CD4-positive, alpha-beta T cell (primary cell): ENCODE measurements at regions not wholly inside any gene's neighbourhood (a gene's known extent, or its start where the extent isn't known, plus 50 kb on each side); places are given as distances from the start of the nearest gene placed in this dataset.

Source experiments
- ATAC-seq: fragments of 200-7000 bp; cut with Tn5 transposase; one replicate; pipeline ENCODE4 v1.10.0; 2022; ENCODE audit warnings: mild to moderate bottlenecking; ENCODE audit not compliant: poor library complexity
- CTCF ChIA-PET: fragments of 350-600 bp; sonication (Branson Sonifier 250); formaldehyde crosslinking; loops from one replicate; lab custom pipeline; 2021; ENCODE audit warnings: antibody characterized with exemption, inconsistent platforms; lab: Charles Lee
- POLR2A ChIA-PET: fragments of 350-600 bp; sonication (Branson Sonifier 250); formaldehyde crosslinking; loops from one replicate; lab custom pipeline; 2021; ENCODE audit warnings: antibody characterized with exemption, inconsistent platforms; lab: Charles Lee
- DNase-seq, 14 experiments: peaks; one replicate each; pipeline ENCODE4 v3.0.0-alpha.2; 2013 to 2020; ENCODE audit warnings: mixed read lengths in 2 of 14
- H3K27ac ChIP-seq, 2 donors: one replicate each; pipeline versions ENCODE4 v1.5.1 to v1.7.0; 2013; ENCODE audit warnings: low read length in 2 of 2, low read depth in 1 of 2, mild to moderate bottlenecking in 1 of 2
- H3K27me3 ChIP-seq, 2 experiments: 1 replicate in 1 of 2; 2 replicates in 1 of 2; pipeline versions ENCODE4 v1.6.1 to v1.7.0; 2013; ENCODE audit warnings: low read length in 2 of 2, control low read depth in 1 of 2, mild to moderate bottlenecking in 1 of 2, moderate library complexity in 1 of 2; ENCODE audit not compliant: insufficient read depth in 2 of 2, control insufficient read depth in 1 of 2
- H3K36me3 ChIP-seq: one replicate; pipeline ENCODE4 v1.6.1; 2013; ENCODE audit warnings: low read length, control low read depth; ENCODE audit not compliant: insufficient read depth
- H3K4me1 ChIP-seq: one replicate; pipeline ENCODE4 v1.6.1; 2013; ENCODE audit warnings: low read length, control low read depth; ENCODE audit not compliant: insufficient read depth
- H3K4me3 ChIP-seq: one replicate; pipeline ENCODE4 v1.5.1; 2013; ENCODE audit warnings: mild to moderate bottlenecking, low read length, moderate library complexity
- H3K9me3 ChIP-seq, 2 experiments: 1 replicate in 1 of 2; 2 replicates in 1 of 2; pipeline versions ENCODE4 v1.6.1 to v1.7.0; 2013; ENCODE audit warnings: low read length in 2 of 2, mild to moderate bottlenecking in 2 of 2, control low read depth in 1 of 2, moderate library complexity in 1 of 2; ENCODE audit not compliant: control insufficient read depth in 1 of 2, insufficient read depth in 1 of 2
- H3K27ac Mint-ChIP-seq: one replicate; pipeline ENCODE4 v1.8.0; 2020; ENCODE audit warnings: mixed read lengths
- H3K27me3 Mint-ChIP-seq: one replicate; pipeline ENCODE4 v1.8.0; 2021; ENCODE audit warnings: mixed read lengths
- H3K36me3 Mint-ChIP-seq: one replicate; pipeline ENCODE4 v1.8.0; 2021; ENCODE audit warnings: low read depth, mixed read lengths
- H3K4me1 Mint-ChIP-seq: one replicate; pipeline ENCODE4 v1.8.0; 2021; ENCODE audit warnings: low read depth, mixed read lengths
- H3K4me3 Mint-ChIP-seq: one replicate; pipeline ENCODE4 v1.8.0; 2020; ENCODE audit warnings: mild to moderate bottlenecking, mixed read lengths
- H3K9me3 Mint-ChIP-seq: one replicate; pipeline ENCODE4 v1.8.0; 2020; ENCODE audit warnings: mixed read lengths
- intact Hi-C, 2 experiments: fragments of 100-400 bp; cut with DNase I in 1 of 2; cut with micrococcal nuclease in 1 of 2; formaldehyde crosslinking; loops; one replicate each; pipeline versions ENCODE4 v1.15.1 to v1.9.0; 2023 to 2025; cut with DNase I, micrococcal nuclease
- TF ChIP-seq, protein P1 (sequence below): fragments of 200-600 bp; IDR thresholded peaks from one replicate; pipeline ENCODE4 v1.8.0; 2022; ENCODE audit warnings: antibody characterized with exemption, mild to moderate bottlenecking

DNA sequence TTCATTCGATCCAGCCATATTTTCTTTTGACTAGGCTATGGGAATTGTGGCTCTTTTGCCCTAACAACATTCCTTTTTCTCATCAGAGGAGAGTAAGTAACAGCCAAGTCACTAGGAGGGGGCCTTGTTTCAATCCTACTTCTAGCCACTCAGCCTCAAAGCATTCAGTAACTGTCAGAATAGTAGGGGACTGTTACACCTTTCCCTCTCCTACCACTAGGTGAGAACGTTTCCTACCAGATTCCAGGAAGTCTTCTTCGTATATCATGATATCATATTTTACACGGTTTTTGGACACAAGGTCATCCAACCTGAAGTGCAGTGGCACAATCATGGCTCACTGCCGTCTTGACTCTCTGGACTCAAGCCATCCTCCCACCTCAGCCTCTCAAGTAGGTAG is 171.3 kb upstream of the CDH12 start:
- Mint-ChIP-seq H3K9me3 (no peaks in the 10 kb centered on the region), H3K4me1 (no peaks in the 10 kb centered on the region), H3K36me3 (no peaks in the 10 kb centered on the region), H3K4me3 (no peak overlapping the region), H3K27ac (no peak overlapping the region), H3K27me3 (no peaks in the 10 kb centered on the region)
- H3K27ac ChIP-seq: no peak overlapping the region
- CTCF ChIA-PET: no interaction called here
- H3K4me3 ChIP-seq: no peak overlapping the region
- no peaks in the 10 kb centered on the region for H3K36me3 ChIP-seq
- no peaks in the 10 kb centered on the region for H3K27me3 ChIP-seq
- no peaks in the 10 kb centered on the region for H3K4me1 ChIP-seq
- no peak for DNase-seq
- intact Hi-C loops: no loop called here
- TF ChIP-seq, protein P1, sequence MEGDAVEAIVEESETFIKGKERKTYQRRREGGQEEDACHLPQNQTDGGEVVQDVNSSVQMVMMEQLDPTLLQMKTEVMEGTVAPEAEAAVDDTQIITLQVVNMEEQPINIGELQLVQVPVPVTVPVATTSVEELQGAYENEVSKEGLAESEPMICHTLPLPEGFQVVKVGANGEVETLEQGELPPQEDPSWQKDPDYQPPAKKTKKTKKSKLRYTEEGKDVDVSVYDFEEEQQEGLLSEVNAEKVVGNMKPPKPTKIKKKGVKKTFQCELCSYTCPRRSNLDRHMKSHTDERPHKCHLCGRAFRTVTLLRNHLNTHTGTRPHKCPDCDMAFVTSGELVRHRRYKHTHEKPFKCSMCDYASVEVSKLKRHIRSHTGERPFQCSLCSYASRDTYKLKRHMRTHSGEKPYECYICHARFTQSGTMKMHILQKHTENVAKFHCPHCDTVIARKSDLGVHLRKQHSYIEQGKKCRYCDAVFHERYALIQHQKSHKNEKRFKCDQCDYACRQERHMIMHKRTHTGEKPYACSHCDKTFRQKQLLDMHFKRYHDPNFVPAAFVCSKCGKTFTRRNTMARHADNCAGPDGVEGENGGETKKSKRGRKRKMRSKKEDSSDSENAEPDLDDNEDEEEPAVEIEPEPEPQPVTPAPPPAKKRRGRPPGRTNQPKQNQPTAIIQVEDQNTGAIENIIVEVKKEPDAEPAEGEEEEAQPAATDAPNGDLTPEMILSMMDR: no peak
- H3K9me3 ChIP-seq: peaks cover 0 to 6% of the 10 kb centered on the region in 2 experiments
- no peak for ATAC-seq
- POLR2A ChIA-PET: no interaction called here

DNA sequence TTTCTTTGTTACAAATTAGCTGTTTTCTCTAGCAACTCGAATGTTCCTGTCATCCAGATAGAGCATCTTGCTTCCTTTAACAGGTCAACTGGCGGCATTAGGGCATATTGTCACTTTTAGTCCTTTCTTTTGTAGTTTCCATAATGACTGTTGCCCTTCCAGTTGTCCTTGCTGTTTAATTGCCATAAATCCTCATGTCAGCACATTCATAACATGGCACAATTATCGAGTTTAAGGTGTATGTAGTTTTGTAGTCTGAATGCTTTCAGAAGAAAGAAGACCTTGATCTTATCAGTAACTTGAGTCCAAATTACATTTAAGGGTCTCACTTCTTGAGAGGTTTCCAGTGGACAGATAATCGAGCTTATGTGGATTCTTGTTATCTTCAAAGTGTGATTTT is 161.7 kb upstream of the CDH12 start:
- Histone ChIP-seq H3K9me3 (peaks cover 0 to 4% of the 10 kb centered on the region in 2 experiments), H3K36me3 (no peaks in the 10 kb centered on the region), H3K4me3 (no peak overlapping the region), H3K27me3 (no peaks in the 10 kb centered on the region), H3K27ac (no peak overlapping the region), H3K4me1 (no peaks in the 10 kb centered on the region)
- ChIA-PET CTCF (no interaction called here), POLR2A (no interaction called here)
- Mint-ChIP-seq H3K27ac (no peak overlapping the region), H3K36me3 (no peaks in the 10 kb centered on the region), H3K4me3 (no peak overlapping the region), H3K4me1 (peaks cover 20% of the 10 kb centered on the region), H3K27me3 (no peaks in the 10 kb centered on the region), H3K9me3 (no peaks in the 10 kb centered on the region)
- TF ChIP-seq, protein P1: no peak
- no peak for ATAC-seq
- DNase-seq: no peak
- intact Hi-C loops: no loop called here

DNA sequence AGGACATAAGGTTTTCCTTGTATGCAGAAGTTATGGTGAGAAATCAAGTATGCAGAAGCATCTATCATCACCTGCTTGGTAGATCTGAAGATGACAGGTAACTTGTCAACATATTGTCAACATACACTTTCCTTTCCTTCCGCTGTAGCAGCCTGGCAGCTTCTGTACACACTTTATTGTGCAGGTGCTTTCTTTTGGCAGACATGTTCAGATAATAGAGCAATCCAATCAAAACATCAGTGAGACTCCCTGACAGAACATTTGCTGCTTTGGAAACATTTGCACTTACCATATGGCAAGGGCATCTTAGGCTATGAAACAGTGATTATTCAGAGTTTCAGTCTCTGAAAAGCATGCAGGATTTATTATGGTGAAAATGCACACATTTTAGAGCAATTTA is 161.1 kb upstream of the CDH12 start:
- TF ChIP-seq, protein P1: no peak
- H3K4me3 Mint-ChIP-seq: peak overlapping the region; percentile 78
- no peak for ATAC-seq
- no peaks in the 10 kb centered on the region for H3K36me3 Mint-ChIP-seq
- H3K36me3 ChIP-seq: no peaks in the 10 kb centered on the region
- no peaks in the 10 kb centered on the region for H3K27me3 ChIP-seq
- intact Hi-C loops: no loop called here
- H3K27me3 Mint-ChIP-seq: no peaks in the 10 kb centered on the region
- ChIA-PET POLR2A (no interaction called here), CTCF (no interaction called here)
- no peak overlapping the region for H3K27ac Mint-ChIP-seq
- peaks cover 20% of the 10 kb centered on the region for H3K4me1 Mint-ChIP-seq
- no peak overlapping the region for H3K4me3 ChIP-seq
- no peaks in the 10 kb centered on the region for H3K9me3 Mint-ChIP-seq
- DNase-seq: peak in 1 of 14 experiments; percentile 3
- no peaks in the 10 kb centered on the region for H3K4me1 ChIP-seq
- H3K9me3 ChIP-seq: peaks cover 0 to 4% of the 10 kb centered on the region in 2 experiments
- H3K27ac ChIP-seq: no peak overlapping the region
